Liver (tissue), 7 donors: ENCODE measurements at regions not wholly inside any gene's neighbourhood (a gene's known extent, or its start where the extent isn't known, plus 50 kb on each side); places are given as distances from the start of the nearest gene placed in this dataset. TPM values are rescaled to one million over a fixed set of nuclear protein-coding genes. Genes with fewer than 3 reads are reported as not detected.
"Not testable (repeated sequence)": the region's sequence is repeated elsewhere in the genome, so short reads cannot be mapped to it uniquely, and the experiment has no call there.

Source experiments
- DNase-seq: peaks from one replicate; pipeline ENCODE4 v3.0.0-alpha.2; 2017; ENCODE audit warnings: low spot score
- H3K27ac ChIP-seq, 2 donors: one replicate each; pipeline ENCODE4 v1.7.0; 2013; ENCODE audit warnings: inconsistent platforms in 2 of 2, low read length in 2 of 2, control low read depth in 1 of 2, low read depth in 1 of 2, mild to moderate bottlenecking in 1 of 2
- H3K27me3 ChIP-seq, 4 donors: one replicate each; pipeline versions ENCODE4 v1.6.1 to v1.7.0; 2013; ENCODE audit warnings: low read length in 3 of 4, inconsistent platforms in 1 of 4, mild to moderate bottlenecking in 1 of 4, moderate library complexity in 1 of 4; ENCODE audit not compliant: control insufficient read depth in 4 of 4, insufficient read depth in 4 of 4
- H3K36me3 ChIP-seq, 4 donors: one replicate each; pipeline versions ENCODE4 v1.6.1 to v1.7.0; 2013; ENCODE audit warnings: low read length in 3 of 4, mild to moderate bottlenecking in 3 of 4, low read depth in 1 of 4, moderate library complexity in 1 of 4; ENCODE audit not compliant: control insufficient read depth in 4 of 4, insufficient read depth in 3 of 4
- H3K4me1 ChIP-seq, 4 donors: one replicate each; pipeline versions ENCODE4 v1.6.1 to v1.7.0; 2013; ENCODE audit warnings: low read length in 3 of 4, mild to moderate bottlenecking in 3 of 4, moderate library complexity in 1 of 4; ENCODE audit not compliant: control insufficient read depth in 4 of 4, insufficient read depth in 4 of 4
- H3K4me3 ChIP-seq, 3 donors: one replicate each; pipeline versions ENCODE4 v1.6.1 to v1.7.0; 2013; ENCODE audit warnings: low read length in 3 of 3, control low read depth in 1 of 3, low read depth in 1 of 3, mild to moderate bottlenecking in 1 of 3
- H3K9ac ChIP-seq, 2 donors: one replicate each; pipeline ENCODE4 v1.7.0; 2013; ENCODE audit warnings: low read length in 2 of 2, mild to moderate bottlenecking in 2 of 2, moderate library complexity in 2 of 2, control low read depth in 1 of 2, low read depth in 1 of 2
- H3K9me3 ChIP-seq, 4 donors: one replicate each; pipeline versions ENCODE4 v1.6.1 to v1.7.0; 2013; ENCODE audit warnings: low read length in 3 of 4; ENCODE audit not compliant: control insufficient read depth in 4 of 4
- WGBS: extraction: QIAGEN DNeasy Blood & Tissue Kit; methylation state at CpG from one replicate; pipeline ENCODE4 v1.1.7; 2013; 5-methylcytosine and 5-hydroxymethylcytosine counted together
- small RNA-seq: library from RNA; depleted of rRNA; stranded (forward); fragments of <200 nt; gene quantifications from one replicate; pipeline ENCODE3, GENCODE V24; 2014
- donor health status: healthy.
- donor health status: healthy.
- donor health status: healthy.

- not testable (repeated sequence) for H3K4me3 ChIP-seq, H3K9ac ChIP-seq, H3K4me1 ChIP-seq, H3K27me3 ChIP-seq, H3K36me3 ChIP-seq, DNase-seq, H3K9me3 ChIP-seq, H3K27ac ChIP-seq
- WGBS, result 36% methylated on average over 1 of the region's 2 CpGs
Observed at GRCh38 chr22:15924820-15925219, 235.0 kb downstream of the POTEH start.

- DNase-seq, H3K27ac ChIP-seq, H3K36me3 ChIP-seq, H3K27me3 ChIP-seq, H3K9ac ChIP-seq, H3K4me3 ChIP-seq, H3K4me1 ChIP-seq, H3K9me3 ChIP-seq: not testable (repeated sequence)
- 80% methylated on average over 4 of the region's 5 CpGs for WGBS
Observed at GRCh38 chr22:15927172-15927571, 237.3 kb downstream of the POTEH start.

Small RNAs in the stretch of these regions (small RNA-seq; reads per million reads assigned to genes)
- not detected for gene AP000522.1
